ENCODE measurements at regions not wholly inside any gene's neighbourhood (a gene's known extent, or its start where the extent isn't known, plus 50 kb on each side); places are given as distances from the start of the nearest gene placed in this dataset.

- 90% methylated on average over 8 of the region's 8 CpGs for WGBS
- DNase-seq (ENCODE audit: low spot score) = no peak
- H3K9me3 ChIP-seq = no peaks in the 10 kb centered on the region
- H3K4me1 ChIP-seq (replicated peaks) = no peaks in the 10 kb centered on the region
- TF ChIP-seq POLR2AphosphoS5 (IDR thresholded peaks at IDR 0.05) (no peak), CTCF (IDR thresholded peaks at IDR 0.05) (no peak), POLR2A (IDR thresholded peaks at IDR 0.05) (no peak)
- H3K27ac ChIP-seq = no peak overlapping the region
- intact Hi-C loops (cut with DNase I) = no loop called here
- H3K4me3 ChIP-seq = no peak overlapping the region
- H3K27me3 ChIP-seq (replicated peaks; ENCODE audit: insufficient read depth) = no peaks in the 10 kb centered on the region
- no peaks in the 10 kb centered on the region for H3K36me3 ChIP-seq
These were observed 61.3 kb upstream of the ADORA2B start for GRCh38 chr17:15883617-15884111.

DNA sequence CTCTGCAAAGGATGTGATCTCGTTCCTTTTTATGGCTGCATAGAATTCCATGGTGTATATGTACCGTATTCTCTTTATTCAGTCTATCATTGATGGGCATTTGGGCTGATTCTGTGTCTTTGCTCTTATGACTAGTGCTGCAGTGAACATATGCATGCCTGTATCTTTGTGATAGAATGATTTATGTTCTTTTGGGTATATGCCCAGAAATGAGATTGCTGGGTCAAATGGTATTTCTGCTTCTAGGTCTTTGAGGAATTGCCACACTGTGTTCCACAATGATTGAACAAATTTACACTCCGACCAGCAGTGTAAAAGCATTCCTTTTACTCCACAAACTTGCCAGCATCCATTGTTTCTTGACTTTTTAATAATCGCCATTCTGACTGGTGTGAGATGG lies 60.2 kb upstream of the ADORA2B start:
- TF ChIP-seq POLR2A (IDR thresholded peaks at IDR 0.05) (no peak), CTCF (IDR thresholded peaks at IDR 0.05) (no peak), POLR2AphosphoS5 (IDR thresholded peaks at IDR 0.05) (no peak)
- H3K4me3 ChIP-seq = no peak overlapping the region
- 53% methylated on average over 4 of the region's 4 CpGs for WGBS
- no peaks in the 10 kb centered on the region for H3K9me3 ChIP-seq
- no peaks in the 10 kb centered on the region for H3K4me1 ChIP-seq (replicated peaks)
- no peak for DNase-seq (ENCODE audit: low spot score)
- H3K27ac ChIP-seq = no peak overlapping the region
- intact Hi-C loops (cut with DNase I) = no loop called here
- no peaks in the 10 kb centered on the region for H3K36me3 ChIP-seq
- no peaks in the 10 kb centered on the region for H3K27me3 ChIP-seq (replicated peaks; ENCODE audit: insufficient read depth)

- no peak for DNase-seq (ENCODE audit: low spot score)
- Histone ChIP-seq H3K4me3 (no peak overlapping the region), H3K27me3 (replicated peaks; ENCODE audit: insufficient read depth) (no peaks in the 10 kb centered on the region), H3K4me1 (replicated peaks) (no peaks in the 10 kb centered on the region), H3K9me3 (no peaks in the 10 kb centered on the region), H3K36me3 (no peaks in the 10 kb centered on the region), H3K27ac (no peak overlapping the region)
- TF ChIP-seq POLR2A (IDR thresholded peaks at IDR 0.05) = no peak
- TF ChIP-seq POLR2AphosphoS5 (IDR thresholded peaks at IDR 0.05) = no peak
- no peak for TF ChIP-seq CTCF (IDR thresholded peaks at IDR 0.05)
- 100% methylated on average over 2 of the region's 2 CpGs for WGBS
- intact Hi-C loops (cut with DNase I) = no loop called here
These were observed 59.2 kb upstream of the ADORA2B start for GRCh38 chr17:15885770-15886169.

DNA sequence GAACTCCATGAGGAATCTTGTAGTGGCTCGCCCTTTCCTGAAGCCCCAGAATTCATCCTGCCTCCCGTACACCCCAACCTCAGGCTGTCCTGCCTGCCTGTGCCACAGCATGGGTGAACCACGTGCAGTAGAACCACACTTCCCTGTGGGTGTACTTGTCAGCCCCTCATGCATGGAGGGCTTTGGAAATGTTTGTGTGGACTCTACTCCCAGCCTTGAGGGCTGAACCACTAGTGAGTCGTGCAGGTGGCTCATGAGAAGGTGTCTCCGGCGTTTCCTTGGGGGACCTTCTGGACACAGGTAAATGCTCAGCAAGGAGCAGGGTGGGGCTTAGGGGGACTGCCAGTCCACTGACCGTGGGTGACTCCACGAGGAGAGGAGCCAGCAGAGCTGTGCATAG lies 58.7 kb upstream of the ADORA2B start:
- Histone ChIP-seq H3K4me3 (no peak overlapping the region), H3K9me3 (no peaks in the 10 kb centered on the region), H3K4me1 (replicated peaks) (no peaks in the 10 kb centered on the region), H3K36me3 (no peaks in the 10 kb centered on the region), H3K27ac (no peak overlapping the region), H3K27me3 (replicated peaks; ENCODE audit: insufficient read depth) (no peaks in the 10 kb centered on the region)
- WGBS = 82% methylated on average over 8 of the region's 8 CpGs
- no peak for DNase-seq (ENCODE audit: low spot score)
- intact Hi-C loops (cut with DNase I) = no loop called here
- TF ChIP-seq CTCF (IDR thresholded peaks at IDR 0.05) = no peak
- no peak for TF ChIP-seq POLR2AphosphoS5 (IDR thresholded peaks at IDR 0.05)

- no peaks in the 10 kb centered on the region for H3K36me3 ChIP-seq
- intact Hi-C loops (cut with DNase I) = no loop called here
- WGBS = 87% methylated on average over 7 of the region's 7 CpGs
- DNase-seq (ENCODE audit: low spot score) = no peak
- H3K4me3 ChIP-seq = no peak overlapping the region
- H3K9me3 ChIP-seq = no peaks in the 10 kb centered on the region
- no peaks in the 10 kb centered on the region for H3K4me1 ChIP-seq (replicated peaks)
- no peak overlapping the region for H3K27ac ChIP-seq
- TF ChIP-seq POLR2A (IDR thresholded peaks at IDR 0.05) (no peak), POLR2AphosphoS5 (IDR thresholded peaks at IDR 0.05) (no peak), CTCF (IDR thresholded peaks at IDR 0.05) (no peak)
- H3K27me3 ChIP-seq (replicated peaks; ENCODE audit: insufficient read depth) = no peaks in the 10 kb centered on the region
These were observed 58.1 kb upstream of the ADORA2B start for GRCh38 chr17:15886804-15887203.

Measured in prostate gland (tissue), 2 donors.